A673 (cell line): ENCODE measurements at regions not wholly inside any gene's neighbourhood (a gene's known extent, or its start where the extent isn't known, plus 50 kb on each side); places are given as distances from the start of the nearest gene placed in this dataset.

Source experiments
- BruUV-seq: library from RNA; stranded (reverse); fragments of 400-500 nt; replicated peaks from 2 replicates; lab custom pipeline; 2021; lab: Mats Ljungman, UMichigan
- CTCF ChIA-PET: fragments of 300-600 bp; sonication (Branson Sonifier 250); formaldehyde crosslinking; loops from one replicate; lab custom pipeline; 2022; ENCODE audit warnings: antibody characterized with exemption; lab: Charles Lee
- POLR2A ChIA-PET: fragments of 300-600 bp; sonication (Branson Sonifier 250); formaldehyde crosslinking; loops from one replicate; lab custom pipeline; 2022; ENCODE audit warnings: antibody characterized with exemption; ENCODE audit not compliant: low non-redundant PET; lab: Charles Lee
- DNase-seq: peaks from one replicate; pipeline ENCODE4 v3.0.0-alpha.2; 2015; ENCODE audit warnings: low spot score
- H3K27ac ChIP-seq: fragments of 200-600 bp; sonication (generic); 2 replicates; pipeline ENCODE4 v1.5.1; 2016; ENCODE audit warnings: mixed run types, low read depth, mild to moderate bottlenecking, mixed read lengths, antibody characterized with exemption, low read length; ENCODE audit not compliant: poor library complexity, severe bottlenecking
- H3K27me3 ChIP-seq: fragments of 200-600 bp; sonication (generic); replicated peaks from 2 replicates; pipeline ENCODE4 v1.6.1; 2017; ENCODE audit warnings: mixed run types, low read depth, mild to moderate bottlenecking, mixed read lengths, antibody characterized with exemption, low read length; ENCODE audit not compliant: insufficient read depth, poor library complexity
- H3K36me3 ChIP-seq: fragments of 200-600 bp; sonication (generic); 2 replicates; pipeline ENCODE4 v1.6.1; 2016; ENCODE audit warnings: mixed run types, mild to moderate bottlenecking, mixed read lengths, antibody characterized with exemption, low read length; ENCODE audit not compliant: insufficient read depth, poor library complexity, severe bottlenecking
- H3K4me1 ChIP-seq: fragments of 200-600 bp; sonication (generic); 2 replicates; pipeline ENCODE4 v1.6.1; 2017; ENCODE audit warnings: mixed run types, mild to moderate bottlenecking, mixed read lengths, antibody characterized with exemption, low read length; ENCODE audit not compliant: insufficient read depth, poor library complexity, severe bottlenecking
- H3K4me3 ChIP-seq: fragments of 200-600 bp; sonication (generic); 2 replicates; pipeline ENCODE4 v1.5.1; 2016; ENCODE audit warnings: low read depth, mixed run types, mild to moderate bottlenecking, mixed read lengths, low read length; ENCODE audit not compliant: poor library complexity, severe bottlenecking
- H3K9me3 ChIP-seq: fragments of 200-600 bp; sonication (generic); 2 replicates; pipeline ENCODE4 v1.6.1; 2016; ENCODE audit warnings: mixed run types, low read depth, mild to moderate bottlenecking, mixed read lengths, antibody characterized with exemption, low read length; ENCODE audit not compliant: poor library complexity, severe bottlenecking
- EZH2 ChIP-seq: fragments of 200-600 bp; sonication (generic); IDR thresholded peaks from 2 replicates; pipeline ENCODE4 v1.6.1; 2017; ENCODE audit warnings: borderline replicate concordance, low read depth, mild to moderate bottlenecking, mixed read lengths, antibody characterized with exemption, low read length; ENCODE audit not compliant: poor library complexity, severe bottlenecking
- intact Hi-C: fragments of 100-400 bp; cut with micrococcal nuclease; formaldehyde crosslinking; loops from one replicate; pipeline ENCODE4 v1.10.0; 2022; ENCODE audit not compliant: unreplicated experiment
- TF ChIP-seq, protein P1 (sequence below): fragments of 300-800, 200-600 bp; sonication (generic); conservative IDR thresholded peaks from 2 replicates; pipeline ENCODE4 v1.5.1; 2017; ENCODE audit warnings: low read depth, mild to moderate bottlenecking, antibody characterized with exemption, low read length, moderate library complexity, mixed read lengths

- intact Hi-C loops = no loop called here
- H3K9me3 ChIP-seq = no peaks in the 10 kb centered on the region
- no peaks in the 10 kb centered on the region for H3K27me3 ChIP-seq
- H3K4me3 ChIP-seq = no peak overlapping the region
- ChIA-PET POLR2A (no interaction called here), CTCF (no interaction called here)
- no peak for DNase-seq
- no peak overlapping the region for H3K27ac ChIP-seq
- no peaks in the 10 kb centered on the region for H3K4me1 ChIP-seq
- no peak for TF ChIP-seq EZH2
- TF ChIP-seq, protein P1, sequence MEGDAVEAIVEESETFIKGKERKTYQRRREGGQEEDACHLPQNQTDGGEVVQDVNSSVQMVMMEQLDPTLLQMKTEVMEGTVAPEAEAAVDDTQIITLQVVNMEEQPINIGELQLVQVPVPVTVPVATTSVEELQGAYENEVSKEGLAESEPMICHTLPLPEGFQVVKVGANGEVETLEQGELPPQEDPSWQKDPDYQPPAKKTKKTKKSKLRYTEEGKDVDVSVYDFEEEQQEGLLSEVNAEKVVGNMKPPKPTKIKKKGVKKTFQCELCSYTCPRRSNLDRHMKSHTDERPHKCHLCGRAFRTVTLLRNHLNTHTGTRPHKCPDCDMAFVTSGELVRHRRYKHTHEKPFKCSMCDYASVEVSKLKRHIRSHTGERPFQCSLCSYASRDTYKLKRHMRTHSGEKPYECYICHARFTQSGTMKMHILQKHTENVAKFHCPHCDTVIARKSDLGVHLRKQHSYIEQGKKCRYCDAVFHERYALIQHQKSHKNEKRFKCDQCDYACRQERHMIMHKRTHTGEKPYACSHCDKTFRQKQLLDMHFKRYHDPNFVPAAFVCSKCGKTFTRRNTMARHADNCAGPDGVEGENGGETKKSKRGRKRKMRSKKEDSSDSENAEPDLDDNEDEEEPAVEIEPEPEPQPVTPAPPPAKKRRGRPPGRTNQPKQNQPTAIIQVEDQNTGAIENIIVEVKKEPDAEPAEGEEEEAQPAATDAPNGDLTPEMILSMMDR = no peak
- no TSS peak for BruUV-seq
- H3K36me3 ChIP-seq = no peaks in the 10 kb centered on the region
Measured at GRCh38 chr2:236738896-236739295, 169.3 kb downstream of the ACKR3 start.

- Histone ChIP-seq H3K27ac (no peak overlapping the region), H3K36me3 (no peaks in the 10 kb centered on the region), H3K4me1 (no peaks in the 10 kb centered on the region), H3K9me3 (no peaks in the 10 kb centered on the region), H3K4me3 (no peak overlapping the region), H3K27me3 (no peaks in the 10 kb centered on the region)
- DNase-seq = no peak
- TF ChIP-seq, protein P1 = no peak
- no peak for TF ChIP-seq EZH2
- BruUV-seq = no TSS peak
- POLR2A ChIA-PET = no interaction called here
- intact Hi-C loops = no loop called here
- CTCF ChIA-PET = no interaction called here
Measured at GRCh38 chr2:236739663-236740062, 170.0 kb downstream of the ACKR3 start.

DNA sequence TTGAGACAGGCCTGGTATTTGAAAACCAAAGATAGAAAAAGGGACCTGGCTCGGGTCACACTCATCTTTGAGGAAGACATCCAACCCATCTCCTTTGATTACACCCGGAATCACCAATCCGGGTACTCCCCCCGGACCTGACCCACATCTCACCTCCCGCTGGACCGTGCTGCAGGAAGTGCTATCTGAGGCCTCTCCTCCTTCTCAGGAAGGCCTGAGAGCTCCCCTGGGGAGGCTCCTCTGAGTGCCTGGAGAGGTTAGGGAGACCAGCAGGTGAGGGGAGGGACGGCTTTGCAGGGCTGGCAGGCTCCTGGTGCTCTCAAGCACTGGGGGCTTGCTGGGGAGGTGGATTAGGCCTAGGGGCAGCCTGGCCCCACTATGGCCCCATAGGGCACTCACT lies 170.9 kb downstream of the ACKR3 start:
- H3K9me3 ChIP-seq = no peaks in the 10 kb centered on the region
- H3K27ac ChIP-seq = no peak overlapping the region
- no peak overlapping the region for H3K4me3 ChIP-seq
- no peak for TF ChIP-seq EZH2
- TF ChIP-seq, protein P1 = no peak
- POLR2A ChIA-PET = no interaction called here
- H3K4me1 ChIP-seq = no peaks in the 10 kb centered on the region
- intact Hi-C loops = no loop called here
- CTCF ChIA-PET = no interaction called here
- no peak for DNase-seq
- H3K36me3 ChIP-seq = no peaks in the 10 kb centered on the region
- no TSS peak for BruUV-seq
- no peaks in the 10 kb centered on the region for H3K27me3 ChIP-seq
